ENCODE measurements at regions not wholly inside any gene's neighbourhood (a gene's known extent, or its start where the extent isn't known, plus 50 kb on each side); places are given as distances from the start of the nearest gene placed in this dataset.

DNA sequence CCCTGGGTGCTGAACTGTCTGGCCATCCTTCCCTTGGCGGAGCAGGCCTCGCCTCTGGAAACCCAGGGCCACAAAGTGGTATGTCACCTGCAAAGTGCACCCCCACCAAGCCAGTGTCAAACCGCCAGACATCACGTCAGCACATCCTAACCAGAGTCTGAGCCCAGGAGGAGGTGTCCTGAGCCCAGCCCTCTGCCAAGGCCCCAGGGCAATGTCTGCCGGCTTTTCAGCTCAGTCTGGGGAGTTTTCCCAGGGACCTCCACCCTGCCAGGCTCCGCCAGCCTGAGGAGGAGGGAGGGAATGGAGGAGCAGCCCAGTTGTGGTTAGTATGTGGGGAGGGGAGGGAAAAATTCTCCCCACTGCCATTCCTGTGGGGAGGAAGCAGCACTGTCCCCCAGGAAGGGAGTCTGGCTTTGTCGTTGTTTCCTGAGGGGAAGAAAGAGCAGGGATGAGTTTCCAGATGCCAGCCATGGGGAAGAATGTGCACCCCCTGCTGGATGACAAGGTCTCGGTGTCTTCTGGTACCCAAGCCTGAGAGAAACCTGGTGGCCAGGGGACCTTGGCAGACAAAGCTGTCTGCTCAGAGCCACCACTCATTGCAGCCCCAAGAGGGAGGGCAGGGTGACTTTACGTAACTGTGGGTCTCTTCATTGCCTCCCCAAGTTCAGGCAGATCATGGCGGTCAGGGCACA lies 81.4 kb upstream of the CD82 start:
- peak in 1 of 3 donors; percentile 3 for DNase-seq (ENCODE audit: low read depth in 2 of 3, low spot score in 2 of 3)

DNA sequence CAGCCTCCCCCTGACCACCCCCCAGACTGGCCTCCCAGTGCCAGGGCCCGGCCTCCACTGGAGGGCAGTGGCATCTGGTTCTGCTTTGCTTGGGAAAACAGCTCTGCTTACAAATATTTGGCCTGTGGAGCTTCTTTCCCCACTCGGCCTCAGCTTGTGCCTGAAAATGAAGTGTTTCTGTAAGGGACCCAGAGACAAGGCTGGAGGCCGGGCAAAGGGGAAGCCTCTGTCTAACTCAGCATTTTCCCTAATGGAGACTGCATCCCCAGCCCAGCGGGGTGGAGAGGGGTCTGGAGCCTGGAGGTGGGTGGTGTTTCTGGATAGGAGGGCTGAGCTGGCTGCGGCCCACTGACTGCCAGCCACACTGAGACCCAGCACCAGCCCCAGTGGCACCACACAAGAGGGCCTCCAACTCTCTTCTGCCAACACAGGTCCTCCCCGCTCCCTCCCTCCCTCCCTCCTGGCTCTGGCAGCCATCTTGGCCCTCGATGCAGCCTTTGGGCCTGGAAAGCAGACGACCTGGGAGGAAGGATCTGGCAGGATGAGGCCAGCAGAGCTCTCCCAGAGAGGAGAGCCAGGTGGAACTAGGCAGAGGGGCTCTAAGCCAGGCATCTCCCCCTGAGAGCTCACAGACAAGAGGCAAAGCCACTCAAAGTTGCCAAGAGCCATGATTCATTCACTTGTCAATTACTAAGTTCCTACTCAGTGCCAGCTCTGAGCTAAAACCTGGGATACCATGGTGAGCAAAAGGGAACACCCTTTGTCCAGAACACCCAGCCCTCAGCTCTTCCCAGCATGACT lies 77.1 kb upstream of the CD82 start:
- no peak for DNase-seq (ENCODE audit: low read depth in 2 of 3, low spot score in 2 of 3)

DNA sequence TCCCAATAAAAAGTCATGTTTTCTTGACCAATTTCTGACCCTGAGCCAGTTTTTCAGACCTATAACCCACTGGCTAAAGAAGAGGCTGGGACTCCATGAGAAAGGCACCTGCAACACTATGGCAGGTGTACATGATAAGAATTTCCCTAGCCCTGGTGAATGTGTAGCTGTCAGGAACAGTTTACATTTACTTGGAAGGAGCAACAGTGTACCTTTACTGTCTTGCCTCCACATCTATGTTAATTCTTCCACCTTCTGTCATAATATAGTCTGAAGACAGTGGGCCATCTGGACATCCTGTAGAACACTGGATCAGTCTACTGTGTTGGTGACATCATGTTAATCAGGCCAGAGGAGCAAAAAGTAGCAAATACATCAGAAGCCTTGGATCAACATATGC lies 72.1 kb upstream of the CD82 start:
- DNase-seq (ENCODE audit: low read depth in 2 of 3, low spot score in 2 of 3): no peak

DNA sequence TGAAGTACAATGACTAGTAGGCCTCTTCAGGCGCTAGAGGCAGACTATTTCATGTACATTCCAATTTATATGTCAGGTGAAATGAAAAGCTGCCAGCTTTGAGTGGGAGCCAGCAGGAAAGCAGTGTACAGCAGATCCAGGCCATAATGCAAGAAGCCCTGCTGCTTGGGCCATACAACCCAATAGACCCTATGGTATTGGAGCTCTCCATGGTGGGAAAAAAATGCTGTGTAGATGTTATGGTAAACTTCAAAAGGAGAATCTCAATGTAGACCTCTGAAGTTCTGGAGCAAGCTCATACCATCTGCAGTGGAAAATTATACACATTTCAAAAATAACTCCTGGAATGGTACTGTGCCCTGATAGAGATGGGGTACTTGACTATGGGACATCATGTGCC lies 71.5 kb upstream of the CD82 start:
- no peak for DNase-seq (ENCODE audit: low read depth in 2 of 3, low spot score in 2 of 3)

DNA sequence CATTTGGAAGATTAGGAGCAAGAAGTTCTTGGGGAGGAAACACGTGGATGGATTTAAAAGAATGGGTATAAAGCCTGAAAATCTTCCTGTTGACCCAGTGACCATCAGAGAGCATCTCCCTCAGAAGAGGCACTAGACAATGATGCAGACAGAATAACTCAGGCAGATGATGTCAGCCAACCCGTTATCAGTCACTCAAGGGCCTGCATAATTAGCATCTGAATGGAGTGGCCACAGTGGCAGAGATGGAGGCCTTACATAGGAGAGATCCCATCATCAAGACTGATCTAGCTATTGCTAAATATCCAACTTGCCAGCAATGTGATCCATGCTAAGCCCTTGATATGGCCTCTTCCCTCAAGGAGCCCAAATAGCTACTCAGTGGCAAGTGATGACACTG lies 70.7 kb upstream of the CD82 start:
- no peak for DNase-seq (ENCODE audit: low read depth in 2 of 3, low spot score in 2 of 3)

DNA sequence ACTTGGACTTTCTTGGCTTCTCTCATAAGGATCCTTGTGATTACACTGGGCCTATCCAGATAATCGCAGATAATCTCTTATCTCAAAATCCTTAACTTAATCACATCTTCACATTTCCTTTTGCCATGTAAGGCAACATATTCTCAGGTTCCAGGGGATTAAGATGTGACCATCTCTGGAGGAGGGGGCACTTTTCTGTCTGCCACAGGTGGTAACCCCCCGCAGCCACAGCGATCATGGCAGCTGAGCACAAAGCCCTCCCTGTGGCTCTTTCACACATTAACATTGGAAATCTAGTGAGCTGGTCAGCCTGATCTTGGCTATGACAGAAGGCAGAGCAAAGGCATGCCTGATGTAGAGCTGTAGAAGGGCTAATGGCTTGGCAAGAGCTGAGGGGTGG lies 69.1 kb upstream of the CD82 start:
- DNase-seq (ENCODE audit: low read depth in 2 of 3, low spot score in 2 of 3): no peak

DNA sequence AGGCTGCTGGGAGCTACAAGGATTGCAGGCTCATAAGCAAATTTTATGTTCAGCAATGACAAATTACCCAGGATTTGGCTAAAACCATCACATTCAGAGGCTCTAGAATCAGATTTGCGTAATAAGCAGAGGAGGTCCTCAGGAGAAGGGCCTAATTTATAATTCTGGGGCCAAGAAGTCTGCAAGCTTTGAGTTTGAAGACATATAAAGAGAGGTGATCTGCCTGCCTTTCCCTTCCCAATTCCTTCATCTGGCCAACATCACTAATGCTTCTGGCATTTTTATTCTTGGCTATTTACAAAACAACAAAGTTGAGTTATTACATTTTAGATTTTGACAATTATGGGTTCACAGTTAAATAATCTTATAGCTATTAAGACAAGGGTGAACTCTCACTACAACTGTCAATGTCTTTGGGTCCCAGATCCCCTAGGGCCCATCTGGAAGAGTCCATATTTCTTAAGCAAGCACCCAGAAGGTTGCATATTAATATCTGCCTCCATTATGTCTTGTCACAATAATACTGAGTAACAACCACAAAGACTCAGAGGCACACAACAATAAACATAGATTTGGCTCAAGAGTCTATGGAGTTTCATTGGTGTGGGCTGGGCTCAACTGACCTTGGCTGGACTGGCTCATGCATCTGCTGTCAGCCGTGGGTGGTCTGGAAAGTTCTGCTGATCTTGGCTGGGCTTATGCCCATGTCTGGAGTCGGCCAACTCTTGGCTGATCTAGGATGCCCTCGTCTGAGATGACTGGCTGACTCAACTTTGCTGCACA lies 67.2 kb upstream of the CD82 start:
- no peak for DNase-seq (ENCODE audit: low read depth in 2 of 3, low spot score in 2 of 3)

DNA sequence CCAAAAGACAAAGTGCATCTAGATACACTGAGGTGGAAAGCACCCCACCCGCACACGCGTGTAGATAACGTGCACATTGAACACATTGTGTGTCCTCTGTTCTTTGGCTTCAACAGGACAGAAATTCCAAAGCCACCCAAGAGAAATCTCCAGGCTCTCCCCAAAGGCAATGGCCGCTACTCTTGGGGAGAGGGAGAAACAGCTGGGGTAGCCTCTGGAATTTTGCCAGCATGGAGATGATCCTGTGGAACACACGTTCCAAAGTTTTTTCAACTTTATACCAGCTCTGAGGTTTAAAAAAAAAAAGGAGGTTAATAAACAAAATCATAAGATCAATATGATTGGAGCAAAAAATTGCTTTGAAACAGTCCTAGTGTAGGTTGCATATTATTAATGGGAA lies 63.0 kb upstream of the CD82 start:
- DNase-seq (ENCODE audit: low read depth in 2 of 3, low spot score in 2 of 3): no peak

DNA sequence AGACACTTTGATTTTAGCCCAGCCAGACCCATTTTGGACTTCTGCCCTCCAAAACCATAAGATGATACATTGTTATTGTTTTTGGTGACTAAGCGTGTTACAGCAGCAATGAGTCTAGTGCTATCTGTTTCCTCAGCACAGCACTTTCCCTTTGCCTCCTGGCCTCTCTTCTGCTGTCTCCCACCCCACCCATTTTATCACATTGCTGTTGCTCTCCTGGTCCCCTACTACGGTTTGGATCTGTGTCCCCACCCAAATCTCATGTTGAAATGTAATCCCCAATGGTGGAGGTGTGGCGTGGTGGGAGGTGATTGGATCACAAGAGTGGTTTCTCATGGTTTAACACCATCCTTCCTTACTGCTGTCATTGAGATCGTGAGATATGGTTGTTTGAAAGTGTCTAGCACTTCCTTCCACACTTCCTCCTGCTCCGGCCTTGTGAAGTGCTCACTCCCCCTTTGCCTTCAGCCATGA lies 59.8 kb upstream of the CD82 start:
- DNase-seq (ENCODE audit: low read depth in 2 of 3, low spot score in 2 of 3): no peak

DNA sequence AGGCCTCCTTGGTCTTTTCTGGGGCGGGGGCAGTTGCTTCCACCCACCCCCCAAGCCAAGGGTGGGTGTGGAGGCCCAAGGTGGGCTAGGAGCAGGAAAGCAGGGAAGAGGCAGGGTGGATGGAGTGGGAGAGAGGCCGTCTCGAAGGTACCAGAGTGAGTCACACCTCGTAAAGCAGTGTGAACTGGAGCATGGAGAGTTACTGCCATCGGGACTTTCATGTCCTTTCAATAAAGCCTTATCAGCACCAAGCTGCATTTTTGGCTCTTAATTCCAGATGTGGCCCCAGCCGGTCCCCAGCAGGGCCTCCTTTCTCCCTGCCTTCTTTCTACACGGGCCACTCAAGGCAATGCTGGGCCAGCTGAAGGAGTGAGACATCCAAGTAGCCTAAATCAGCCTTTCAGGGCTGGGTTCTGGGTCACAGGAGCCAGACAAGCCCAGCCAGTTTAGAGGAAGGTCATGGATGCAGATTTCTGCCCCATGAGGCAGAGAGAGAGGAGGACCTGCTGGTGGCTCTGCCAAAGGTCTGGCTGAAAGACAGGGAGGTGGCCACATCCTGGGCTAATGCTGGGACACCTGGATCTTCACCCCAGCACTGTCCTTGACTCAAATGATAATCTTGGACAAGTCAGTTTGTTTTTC lies 59.0 kb upstream of the CD82 start:
- DNase-seq (ENCODE audit: low read depth in 2 of 3, low spot score in 2 of 3): no peak

DNA sequence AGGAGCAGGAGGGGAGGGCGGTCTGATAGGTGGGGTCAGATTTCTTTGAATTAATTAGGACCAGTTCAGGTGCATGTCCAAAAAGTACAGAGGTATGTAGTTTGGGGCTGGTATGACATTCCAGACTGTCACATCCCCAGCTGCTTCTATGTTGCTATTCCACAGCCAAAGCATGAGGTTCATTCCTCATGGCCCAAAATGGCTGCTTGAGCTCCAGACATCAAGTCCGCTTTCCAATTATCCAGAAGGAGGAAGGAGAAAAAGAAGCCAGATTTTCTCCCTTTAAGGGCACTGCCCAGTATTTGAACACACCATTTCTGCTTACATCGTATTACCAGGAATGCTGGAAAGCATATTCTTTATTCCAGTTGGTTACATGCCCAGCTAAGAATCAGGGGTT lies 58.0 kb upstream of the CD82 start:
- no peak for DNase-seq (ENCODE audit: low read depth in 2 of 3, low spot score in 2 of 3)

DNA sequence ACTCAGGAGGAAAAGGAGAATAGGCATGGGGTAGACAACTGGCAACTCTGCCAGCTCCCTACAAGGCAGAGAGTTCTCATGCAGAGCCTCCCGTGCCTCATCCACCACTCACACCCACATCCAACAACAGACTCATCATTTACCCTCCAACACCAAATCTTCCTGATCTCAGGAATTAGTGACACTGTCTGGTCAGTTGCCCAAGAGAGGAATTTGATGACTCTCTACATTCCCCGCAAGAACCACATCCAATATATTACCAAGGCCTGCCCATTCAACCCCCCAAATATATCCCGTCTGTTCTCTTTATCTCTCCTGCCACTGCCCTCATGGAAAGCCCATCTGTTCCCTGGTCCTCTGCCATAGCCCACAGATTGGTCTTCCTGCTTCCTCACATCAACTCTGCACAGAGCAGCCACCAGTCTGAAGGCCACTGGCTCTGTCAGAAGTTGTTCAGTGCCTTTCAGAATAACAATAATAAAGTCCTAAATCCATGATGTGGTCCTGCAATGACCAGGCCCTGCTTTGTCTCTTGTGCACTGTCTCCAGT lies 57.5 kb upstream of the CD82 start:
- no peak for DNase-seq (ENCODE audit: low read depth in 2 of 3, low spot score in 2 of 3)

DNA sequence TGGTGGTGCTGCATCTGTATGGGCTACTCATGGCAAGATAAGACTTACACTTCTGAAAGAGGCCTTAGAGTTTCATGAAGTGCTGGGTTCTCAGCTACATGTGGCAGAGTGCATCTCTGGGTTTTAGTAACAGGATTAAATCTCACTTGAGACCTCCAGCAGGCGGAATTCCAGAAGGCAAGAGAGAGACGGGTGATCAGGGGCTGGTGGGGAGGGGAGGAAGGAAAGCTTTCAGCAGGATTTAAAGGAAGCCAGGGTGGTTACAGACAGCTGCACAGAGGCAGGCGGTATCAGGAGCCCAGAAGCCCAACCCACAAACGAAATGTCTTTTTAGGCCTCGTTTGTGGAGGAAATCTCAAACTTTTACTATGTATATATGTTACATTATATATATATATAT lies 56.2 kb upstream of the CD82 start:
- DNase-seq (ENCODE audit: low read depth in 2 of 3, low spot score in 2 of 3): no peak

DNA sequence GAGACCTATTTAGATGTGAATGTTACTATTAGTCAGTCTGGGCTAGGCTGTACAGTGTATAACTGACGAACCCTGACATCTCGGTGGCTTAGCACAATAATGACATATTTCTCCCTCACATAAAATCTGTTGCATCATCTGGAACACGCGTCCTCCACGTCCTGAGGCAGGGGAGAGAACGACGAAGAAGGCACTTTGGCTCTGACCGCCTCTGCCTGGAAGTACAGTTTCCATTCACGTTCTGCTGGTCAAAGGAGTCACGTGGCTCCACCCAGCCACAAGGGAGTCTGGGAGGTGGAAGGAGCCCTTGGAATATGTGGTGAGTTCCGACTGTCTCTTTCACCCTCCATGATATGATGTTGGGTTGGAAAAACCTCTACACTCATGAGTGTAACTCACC lies 55.1 kb upstream of the CD82 start:
- no peak for DNase-seq (ENCODE audit: low read depth in 2 of 3, low spot score in 2 of 3)

DNA sequence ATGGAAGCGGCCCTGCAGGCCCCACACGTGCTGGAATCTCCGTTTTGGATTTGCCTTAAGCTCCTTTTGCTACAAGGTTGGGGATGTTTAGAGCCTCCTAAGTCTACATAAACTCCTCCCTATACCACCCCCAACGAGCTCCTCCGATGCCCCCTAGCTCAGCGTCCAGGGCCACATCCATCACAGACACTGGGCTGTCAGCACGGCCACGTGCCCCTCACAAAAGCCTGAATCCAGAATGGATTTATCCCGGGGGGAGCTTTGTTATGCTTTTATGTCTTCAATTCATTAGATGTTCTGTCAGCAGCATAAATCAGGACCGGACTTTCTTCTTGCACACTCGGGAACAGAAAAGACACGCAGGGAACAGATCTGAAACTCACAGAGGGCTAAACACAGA lies 52.6 kb upstream of the CD82 start:
- DNase-seq (ENCODE audit: low read depth in 2 of 3, low spot score in 2 of 3): no peak

DNA sequence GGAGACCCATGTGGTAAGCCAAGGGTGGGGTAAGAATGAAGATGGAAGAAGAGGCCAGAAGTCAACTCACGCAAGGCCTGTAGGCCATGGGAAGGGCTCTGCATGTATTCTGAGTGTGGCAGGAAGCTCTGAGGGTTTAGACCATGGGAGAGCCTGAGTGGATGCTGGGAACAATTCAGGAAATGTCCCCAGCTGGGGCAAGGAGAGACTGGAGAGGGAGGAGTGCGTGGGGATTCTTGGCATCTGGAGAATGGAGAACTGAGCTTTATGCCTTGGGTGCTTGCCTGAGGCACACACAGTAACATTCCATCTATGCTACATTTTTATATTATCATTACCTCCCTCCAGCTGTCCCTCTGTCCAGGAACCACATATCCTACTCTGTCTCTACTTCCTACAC lies 50.4 kb upstream of the CD82 start:
- no peak for DNase-seq (ENCODE audit: low read depth in 2 of 3, low spot score in 2 of 3)

All from hematopoietic multipotent progenitor cell (in vitro differentiated cells).